ENCODE measurements at regions not wholly inside any gene's neighbourhood (a gene's known extent, or its start where the extent isn't known, plus 50 kb on each side); places are given as distances from the start of the nearest gene placed in this dataset.
"Not testable (repeated sequence)": the region's sequence is repeated elsewhere in the genome, so short reads cannot be mapped to it uniquely, and the experiment has no call there.

GRCh38 chr2:64910523-64910922 lies 78.7 kb upstream of the SLC1A4 start:
- no peaks in the 10 kb centered on the region for H3K36me3 ChIP-seq (ENCODE audit: insufficient read depth, low read length)
- H3K4me3 ChIP-seq (ENCODE audit: low read length): no peak overlapping the region
- no peaks in the 10 kb centered on the region for H3K4me1 ChIP-seq (ENCODE audit: insufficient read depth, low read length)
- H3K27me3 ChIP-seq (ENCODE audit: insufficient read depth, low read length): no peaks in the 10 kb centered on the region
- H3K9me3 ChIP-seq (ENCODE audit: low read length): no peaks in the 10 kb centered on the region
- H2AFZ ChIP-seq (ENCODE audit: low read depth, low read length): no peak overlapping the region

GRCh38 chr2:64910972-64911433 lies 78.2 kb upstream of the SLC1A4 start:
- no peaks in the 10 kb centered on the region for H3K27me3 ChIP-seq (ENCODE audit: insufficient read depth, low read length)
- H3K36me3 ChIP-seq (ENCODE audit: insufficient read depth, low read length): no peaks in the 10 kb centered on the region
- H3K4me3 ChIP-seq (ENCODE audit: low read length): no peak overlapping the region
- H3K9me3 ChIP-seq (ENCODE audit: low read length): no peaks in the 10 kb centered on the region
- H2AFZ ChIP-seq (ENCODE audit: low read depth, low read length): no peak overlapping the region
- H3K4me1 ChIP-seq (ENCODE audit: insufficient read depth, low read length): no peaks in the 10 kb centered on the region

GRCh38 chr2:64913357-64913869 lies 75.8 kb upstream of the SLC1A4 start:
- H3K4me1 ChIP-seq (ENCODE audit: insufficient read depth, low read length): no peaks in the 10 kb centered on the region
- no peak overlapping the region for H3K4me3 ChIP-seq (ENCODE audit: low read length)
- no peaks in the 10 kb centered on the region for H3K9me3 ChIP-seq (ENCODE audit: low read length)
- no peaks in the 10 kb centered on the region for H3K36me3 ChIP-seq (ENCODE audit: insufficient read depth, low read length)
- H3K27me3 ChIP-seq (ENCODE audit: insufficient read depth, low read length): no peaks in the 10 kb centered on the region
- H2AFZ ChIP-seq (ENCODE audit: low read depth, low read length): no peak overlapping the region

- no peak overlapping the region for H3K4me3 ChIP-seq (ENCODE audit: low read length)
- H3K4me1 ChIP-seq (ENCODE audit: insufficient read depth, low read length): no peaks in the 10 kb centered on the region
- no peak overlapping the region for H2AFZ ChIP-seq (ENCODE audit: low read depth, low read length)
- no peaks in the 10 kb centered on the region for H3K36me3 ChIP-seq (ENCODE audit: insufficient read depth, low read length)
- no peaks in the 10 kb centered on the region for H3K27me3 ChIP-seq (ENCODE audit: insufficient read depth, low read length)
- no peaks in the 10 kb centered on the region for H3K9me3 ChIP-seq (ENCODE audit: low read length)
Observed at GRCh38 chr2:64914247-64914646, 75.0 kb upstream of the SLC1A4 start.

GRCh38 chr2:64914735-64915509 lies 74.3 kb upstream of the SLC1A4 start:
- no peaks in the 10 kb centered on the region for H3K36me3 ChIP-seq (ENCODE audit: insufficient read depth, low read length)
- no peaks in the 10 kb centered on the region for H3K27me3 ChIP-seq (ENCODE audit: insufficient read depth, low read length)
- H3K4me1 ChIP-seq (ENCODE audit: insufficient read depth, low read length): no peaks in the 10 kb centered on the region

GRCh38 chr2:64915510-64915900 lies 73.7 kb upstream of the SLC1A4 start:
- Histone ChIP-seq H2AFZ (ENCODE audit: low read depth, low read length) (no peak overlapping the region), H3K36me3 (ENCODE audit: insufficient read depth, low read length) (no peaks in the 10 kb centered on the region), H3K9me3 (ENCODE audit: low read length) (no peaks in the 10 kb centered on the region), H3K4me1 (ENCODE audit: insufficient read depth, low read length) (no peaks in the 10 kb centered on the region), H3K27me3 (ENCODE audit: insufficient read depth, low read length) (no peaks in the 10 kb centered on the region), H3K4me3 (ENCODE audit: low read length) (no peak overlapping the region)

More at GRCh38 chr2:64914735-64915509, 74.3 kb upstream of the SLC1A4 start:
- Histone ChIP-seq H3K4me3 (ENCODE audit: low read length) (no peak overlapping the region), H2AFZ (ENCODE audit: low read depth, low read length) (no peak overlapping the region), H3K9me3 (ENCODE audit: low read length) (no peaks in the 10 kb centered on the region)

GRCh38 chr2:64918220-64918886 lies 70.8 kb upstream of the SLC1A4 start:
- Histone ChIP-seq H3K9me3 (ENCODE audit: low read length) (no peaks in the 10 kb centered on the region), H3K27me3 (ENCODE audit: insufficient read depth, low read length) (no peaks in the 10 kb centered on the region), H3K36me3 (ENCODE audit: insufficient read depth, low read length) (no peaks in the 10 kb centered on the region), H3K4me1 (ENCODE audit: insufficient read depth, low read length) (no peaks in the 10 kb centered on the region), H2AFZ (ENCODE audit: low read depth, low read length) (no peak overlapping the region), H3K4me3 (ENCODE audit: low read length) (no peak overlapping the region)

GRCh38 chr2:64919261-64919660 lies 69.9 kb upstream of the SLC1A4 start:
- Histone ChIP-seq H3K36me3 (ENCODE audit: insufficient read depth, low read length) (no peaks in the 10 kb centered on the region), H3K4me3 (ENCODE audit: low read length) (no peak overlapping the region), H2AFZ (ENCODE audit: low read depth, low read length) (no peak overlapping the region), H3K27me3 (ENCODE audit: insufficient read depth, low read length) (no peaks in the 10 kb centered on the region), H3K9me3 (ENCODE audit: low read length) (peaks cover 1% of the 10 kb centered on the region), H3K4me1 (ENCODE audit: insufficient read depth, low read length) (no peaks in the 10 kb centered on the region)

- Histone ChIP-seq H3K4me1 (ENCODE audit: insufficient read depth, low read length) (no peaks in the 10 kb centered on the region), H3K36me3 (ENCODE audit: insufficient read depth, low read length) (no peaks in the 10 kb centered on the region), H3K9me3 (ENCODE audit: low read length) (peaks cover 6% of the 10 kb centered on the region), H3K4me3 (ENCODE audit: low read length) (no peak overlapping the region), H3K27me3 (ENCODE audit: insufficient read depth, low read length) (no peaks in the 10 kb centered on the region), H2AFZ (ENCODE audit: low read depth, low read length) (no peak overlapping the region)
Observed at GRCh38 chr2:64922482-64923384, 66.5 kb upstream of the SLC1A4 start.

GRCh38 chr2:64923385-64923710 lies 65.9 kb upstream of the SLC1A4 start:
- H3K36me3 ChIP-seq (ENCODE audit: insufficient read depth, low read length): no peaks in the 10 kb centered on the region
- no peak overlapping the region for H3K4me3 ChIP-seq (ENCODE audit: low read length)
- peaks cover 6% of the 10 kb centered on the region for H3K9me3 ChIP-seq (ENCODE audit: low read length)
- no peaks in the 10 kb centered on the region for H3K4me1 ChIP-seq (ENCODE audit: insufficient read depth, low read length)
- H2AFZ ChIP-seq (ENCODE audit: low read depth, low read length): no peak overlapping the region
- H3K27me3 ChIP-seq (ENCODE audit: insufficient read depth, low read length): no peaks in the 10 kb centered on the region

GRCh38 chr2:64924170-64924934 lies 64.8 kb upstream of the SLC1A4 start:
- H3K9me3 ChIP-seq (ENCODE audit: low read length): peaks cover 6% of the 10 kb centered on the region
- no peaks in the 10 kb centered on the region for H3K36me3 ChIP-seq (ENCODE audit: insufficient read depth, low read length)
- no peaks in the 10 kb centered on the region for H3K27me3 ChIP-seq (ENCODE audit: insufficient read depth, low read length)
- no peaks in the 10 kb centered on the region for H3K4me1 ChIP-seq (ENCODE audit: insufficient read depth, low read length)
- H3K4me3 ChIP-seq (ENCODE audit: low read length): no peak overlapping the region
- H2AFZ ChIP-seq (ENCODE audit: low read depth, low read length): no peak overlapping the region

- H3K36me3 ChIP-seq (ENCODE audit: insufficient read depth, low read length); H3K9me3 ChIP-seq (ENCODE audit: low read length); H3K4me3 ChIP-seq (ENCODE audit: low read length); H2AFZ ChIP-seq (ENCODE audit: low read depth, low read length); H3K27me3 ChIP-seq (ENCODE audit: insufficient read depth, low read length); H3K4me1 ChIP-seq (ENCODE audit: insufficient read depth, low read length): not testable (repeated sequence)
Observed at GRCh38 chr2:64925930-64926722, 63.1 kb upstream of the SLC1A4 start.

All from neuron (in vitro differentiated cells).